ENCODE measurements at regions not wholly inside any gene's neighbourhood (a gene's known extent, or its start where the extent isn't known, plus 50 kb on each side); places are given as distances from the start of the nearest gene placed in this dataset.

- TF ChIP-seq EHMT2 (IDR thresholded peaks at IDR 0.05; ENCODE audit: low read depth) (no peak), NFE2L2 (conservative IDR thresholded peaks at IDR 0.05; ENCODE audit: low read length) (no peak), CTCF (IDR thresholded peaks at IDR 0.05) (no peak), POLR2A (IDR thresholded peaks at IDR 0.05; ENCODE audit: low read length) (no peak), RFX5 (IDR thresholded peaks at IDR 0.05) (no peak), HDAC2 (IDR thresholded peaks at IDR 0.05) (no peak), RNF2 (IDR thresholded peaks at IDR 0.05; ENCODE audit: borderline replicate concordance, low read depth) (no peak)
These were observed 400.0 kb upstream of the FLRT2 start for GRCh38 chr14:85129921-85130320.
